Osteocyte (in vitro differentiated cells): ENCODE measurements at regions not wholly inside any gene's neighbourhood (a gene's known extent, or its start where the extent isn't known, plus 50 kb on each side); places are given as distances from the start of the nearest gene placed in this dataset.

Experiments used
- DNase-seq: peaks from one replicate; pipeline ENCODE4 v3.0.0; 2021; ENCODE audit warnings: mixed read lengths; ENCODE audit not compliant: unreplicated experiment; ENCODE audit errors: extremely low spot score
- H3K27ac Mint-ChIP-seq: one replicate; pipeline ENCODE4 v1.8.0; 2021; ENCODE audit warnings: mild to moderate bottlenecking, mixed read lengths; ENCODE audit not compliant: unreplicated experiment
- H3K27me3 Mint-ChIP-seq: one replicate; pipeline ENCODE4 v1.8.0; 2021; ENCODE audit warnings: mixed read lengths; ENCODE audit not compliant: unreplicated experiment
- H3K36me3 Mint-ChIP-seq: one replicate; pipeline ENCODE4 v1.8.0; 2021; ENCODE audit warnings: mixed read lengths; ENCODE audit not compliant: unreplicated experiment
- H3K4me1 Mint-ChIP-seq: one replicate; pipeline ENCODE4 v1.8.0; 2021; ENCODE audit warnings: mixed read lengths; ENCODE audit not compliant: unreplicated experiment
- H3K4me3 Mint-ChIP-seq: one replicate; pipeline ENCODE4 v1.8.0; 2021; ENCODE audit warnings: mild to moderate bottlenecking, moderate library complexity, mixed read lengths; ENCODE audit not compliant: unreplicated experiment
- H3K9me3 Mint-ChIP-seq: one replicate; pipeline ENCODE4 v1.8.0; 2021; ENCODE audit warnings: mixed read lengths; ENCODE audit not compliant: unreplicated experiment
- CTCF ChIP-seq: fragments of 200-600 bp; sonication (generic); IDR thresholded peaks from 2 replicates; pipeline ENCODE4 v1.5.0; 2021; ENCODE audit warnings: antibody characterized with exemption, mild to moderate bottlenecking, moderate library complexity

- no peak for DNase-seq
- H3K27ac Mint-ChIP-seq, result no peak overlapping the region
- H3K9me3 Mint-ChIP-seq, result peaks cover 9% of the 10 kb centered on the region
- no peaks in the 10 kb centered on the region for H3K36me3 Mint-ChIP-seq
- H3K4me1 Mint-ChIP-seq, result peaks cover 3% of the 10 kb centered on the region
- no peaks in the 10 kb centered on the region for H3K27me3 Mint-ChIP-seq
- no peak overlapping the region for H3K4me3 Mint-ChIP-seq
- TF ChIP-seq CTCF, result no peak
Observed at GRCh38 chr12:67579662-67580003, 68.9 kb upstream of the DYRK2 start.

- no peak for DNase-seq
- Mint-ChIP-seq H3K36me3 (no peaks in the 10 kb centered on the region), H3K9me3 (peaks cover 6% of the 10 kb centered on the region), H3K27me3 (no peaks in the 10 kb centered on the region), H3K27ac (no peak overlapping the region), H3K4me1 (no peaks in the 10 kb centered on the region), H3K4me3 (no peak overlapping the region)
- TF ChIP-seq CTCF, result no peak
Observed at GRCh38 chr12:67582238-67582834, 66.2 kb upstream of the DYRK2 start.

GRCh38 chr12:67582844-67583243, 65.7 kb upstream of the DYRK2 start:
- DNase-seq, result no peak
- H3K9me3 Mint-ChIP-seq, result peaks cover under 1% of the 10 kb centered on the region
- H3K4me1 Mint-ChIP-seq, result no peaks in the 10 kb centered on the region
- no peaks in the 10 kb centered on the region for H3K27me3 Mint-ChIP-seq
- no peak overlapping the region for H3K4me3 Mint-ChIP-seq
- H3K27ac Mint-ChIP-seq, result no peak overlapping the region
- H3K36me3 Mint-ChIP-seq, result no peaks in the 10 kb centered on the region
- no peak for TF ChIP-seq CTCF

- no peak overlapping the region for H3K27ac Mint-ChIP-seq
- TF ChIP-seq CTCF, result no peak
- no peaks in the 10 kb centered on the region for H3K27me3 Mint-ChIP-seq
- H3K36me3 Mint-ChIP-seq, result no peaks in the 10 kb centered on the region
- H3K4me3 Mint-ChIP-seq, result no peak overlapping the region
- DNase-seq, result no peak
- H3K9me3 Mint-ChIP-seq, result no peaks in the 10 kb centered on the region
- peaks cover under 1% of the 10 kb centered on the region for H3K4me1 Mint-ChIP-seq
Observed at GRCh38 chr12:67586951-67587350, 61.6 kb upstream of the DYRK2 start.

- TF ChIP-seq CTCF, result no peak
- no peak overlapping the region for H3K27ac Mint-ChIP-seq
- H3K36me3 Mint-ChIP-seq, result no peaks in the 10 kb centered on the region
- H3K4me3 Mint-ChIP-seq, result no peak overlapping the region
- DNase-seq, result no peak
- no peaks in the 10 kb centered on the region for H3K27me3 Mint-ChIP-seq
- H3K9me3 Mint-ChIP-seq, result no peaks in the 10 kb centered on the region
- H3K4me1 Mint-ChIP-seq, result peaks cover 8% of the 10 kb centered on the region
Observed at GRCh38 chr12:67589078-67589477, 59.5 kb upstream of the DYRK2 start.
